ENCODE measurements at regions not wholly inside any gene's neighbourhood (a gene's known extent, or its start where the extent isn't known, plus 50 kb on each side); places are given as distances from the start of the nearest gene placed in this dataset.

GRCh38 chr6:164122109-164122508, 707.6 kb downstream of the QKI start:
- TF ChIP-seq POLR2A (IDR thresholded peaks at IDR 0.05), result no peak
- no peak for TF ChIP-seq CTCF (IDR thresholded peaks at IDR 0.05)
- no peak overlapping the region for H3K4me3 ChIP-seq
- WGBS (ENCODE audit: insufficient coverage, low coverage, low lambda C conversion rate, missing lambda C conversion rate), result 60% methylated on average over 2 of the region's 11 CpGs
- no peaks in the 10 kb centered on the region for H3K9me3 ChIP-seq
- H3K27ac ChIP-seq, result no peak overlapping the region
- intact Hi-C loops (cut with DNase I), result no loop called here
- no peaks in the 10 kb centered on the region for H3K4me1 ChIP-seq
- H3K27me3 ChIP-seq, result peaks cover 0 to 4% of the 10 kb centered on the region in 2 donors
- DNase-seq (no peak), ATAC-seq (no peak)
- H3K36me3 ChIP-seq, result no peaks in the 10 kb centered on the region

GRCh38 chr6:164121527-164121926, 707.0 kb downstream of the QKI start:
- Histone ChIP-seq H3K4me1 (no peaks in the 10 kb centered on the region), H3K27ac (no peak overlapping the region), H3K27me3 (peaks cover 0 to 4% of the 10 kb centered on the region in 2 donors), H3K9me3 (no peaks in the 10 kb centered on the region), H3K4me3 (no peak overlapping the region), H3K36me3 (no peaks in the 10 kb centered on the region)
- DNase-seq, result no peak
- ATAC-seq, result no peak
- 73% methylated on average over 6 of the region's 6 CpGs for WGBS (ENCODE audit: insufficient coverage, low coverage, low lambda C conversion rate, missing lambda C conversion rate)
- intact Hi-C loops (cut with DNase I), result no loop called here
- TF ChIP-seq CTCF (IDR thresholded peaks at IDR 0.05) (no peak), POLR2A (IDR thresholded peaks at IDR 0.05) (no peak)

- H3K27me3 ChIP-seq, result no peaks in the 10 kb centered on the region
- H3K27ac ChIP-seq, result no peak overlapping the region
- ATAC-seq (no peak), DNase-seq (no peak)
- no peaks in the 10 kb centered on the region for H3K9me3 ChIP-seq
- TF ChIP-seq POLR2A (IDR thresholded peaks at IDR 0.05) (no peak), CTCF (IDR thresholded peaks at IDR 0.05) (no peak)
- H3K4me1 ChIP-seq, result peaks cover 0 to 6% (median 0%) of the 10 kb centered on the region in 4 donors
- intact Hi-C loops (cut with DNase I), result no loop called here
- H3K36me3 ChIP-seq, result no peaks in the 10 kb centered on the region
- WGBS (ENCODE audit: insufficient coverage, low coverage, low lambda C conversion rate, missing lambda C conversion rate), result 67% methylated on average over 5 of the region's 5 CpGs
- H3K4me3 ChIP-seq, result no peak overlapping the region
These were observed 700.1 kb downstream of the QKI start for GRCh38 chr6:164114651-164115050.

- H3K27ac ChIP-seq, result no peak overlapping the region
- no peak overlapping the region for H3K4me3 ChIP-seq
- intact Hi-C loops (cut with DNase I), result no loop called here
- H3K36me3 ChIP-seq, result no peaks in the 10 kb centered on the region
- H3K27me3 ChIP-seq, result no peaks in the 10 kb centered on the region
- WGBS (ENCODE audit: insufficient coverage, low coverage, low lambda C conversion rate, missing lambda C conversion rate), result 65% methylated on average over 4 of the region's 4 CpGs
- DNase-seq (no peak), ATAC-seq (no peak)
- no peaks in the 10 kb centered on the region for H3K9me3 ChIP-seq
- H3K4me1 ChIP-seq, result peaks cover 0 to 10% (median 0%) of the 10 kb centered on the region in 4 donors
- TF ChIP-seq POLR2A (IDR thresholded peaks at IDR 0.05) (no peak), CTCF (IDR thresholded peaks at IDR 0.05) (no peak)
These were observed 699.5 kb downstream of the QKI start for GRCh38 chr6:164114051-164114450.

GRCh38 chr6:164113637-164114036, 699.1 kb downstream of the QKI start:
- DNase-seq, result no peak
- Histone ChIP-seq H3K4me3 (no peak overlapping the region), H3K27ac (no peak overlapping the region), H3K27me3 (no peaks in the 10 kb centered on the region), H3K4me1 (peaks cover 0 to 14% (median 2%) of the 10 kb centered on the region in 4 donors), H3K36me3 (no peaks in the 10 kb centered on the region), H3K9me3 (no peaks in the 10 kb centered on the region)
- TF ChIP-seq CTCF (IDR thresholded peaks at IDR 0.05), result no peak
- TF ChIP-seq POLR2A (IDR thresholded peaks at IDR 0.05), result no peak
- 56% methylated on average over 4 of the region's 4 CpGs for WGBS (ENCODE audit: insufficient coverage, low coverage, low lambda C conversion rate, missing lambda C conversion rate)
- no peak for ATAC-seq
- intact Hi-C loops (cut with DNase I), result no loop called here
